ENCODE measurements at regions not wholly inside any gene's neighbourhood (a gene's known extent, or its start where the extent isn't known, plus 50 kb on each side); places are given as distances from the start of the nearest gene placed in this dataset.

GRCh38 chr4:102169345-102169744, 175.9 kb downstream of the SLC39A8 start:
- TF ChIP-seq CEBPB (IDR thresholded peaks at IDR 0.05; ENCODE audit: low read depth, low read length) (no peak), BHLHE40 (IDR thresholded peaks at IDR 0.05; ENCODE audit: low read depth, low read length) (no peak), CTCF (conservative IDR thresholded peaks at IDR 0.05; ENCODE audit: low read depth, low read length) (no peak), MAFK (IDR thresholded peaks at IDR 0.05; ENCODE audit: low read depth, low read length) (no peak), RAD21 (IDR thresholded peaks at IDR 0.05; ENCODE audit: low read length) (no peak), POLR2A (IDR thresholded peaks at IDR 0.05; ENCODE audit: low read depth, low read length) (no peak), USF2 (IDR thresholded peaks at IDR 0.05; ENCODE audit: low read depth, low read length) (no peak), MXI1 (IDR thresholded peaks at IDR 0.05; ENCODE audit: borderline replicate concordance, low read depth, low read length) (no peak)
